Body of pancreas (tissue), 4 donors: ENCODE measurements at regions not wholly inside any gene's neighbourhood (a gene's known extent, or its start where the extent isn't known, plus 50 kb on each side); places are given as distances from the start of the nearest gene placed in this dataset.

Experiments used
- ATAC-seq: fragments of 150-250 bp; one replicate; pipeline ENCODE4 v1.9.1; 2016
- DNase-seq, 4 donors: peaks; one replicate each; pipeline ENCODE4 v3.0.0-alpha.2; 2019
- H3K27ac ChIP-seq, 4 donors: fragments of 200-600 bp; sonication (generic); 1 replicate in 3 of 4; 2 replicates in 1 of 4; pipeline versions ENCODE4 v1.5.1 to v1.6.1; 2016 to 2019; ENCODE audit warnings: mild to moderate bottlenecking in 1 of 4, mixed read lengths in 1 of 4, moderate library complexity in 1 of 4
- H3K27me3 ChIP-seq, 2 donors: fragments of 200-600 bp; sonication (generic); one replicate each; pipeline ENCODE4 v1.6.0; 2016; ENCODE audit warnings: mild to moderate bottlenecking in 1 of 2
- H3K36me3 ChIP-seq, 2 donors: fragments of 200-600 bp; sonication (generic); replicated peaks in 1 of 2; 2 replicates each; pipeline ENCODE4 v1.5.1; 2016; ENCODE audit warnings: low read depth in 2 of 2; ENCODE audit not compliant: insufficient read depth in 1 of 2
- H3K4me1 ChIP-seq: fragments of 200-600 bp; sonication (generic); one replicate; pipeline ENCODE4 v1.6.0; 2016
- H3K4me3 ChIP-seq, 2 donors: fragments of 200-600 bp; sonication (generic); 1 replicate in 1 of 2; 2 replicates in 1 of 2; pipeline ENCODE4 v1.5.1; 2016 to 2019
- H3K9me3 ChIP-seq, 3 donors: fragments of 200-600 bp; sonication (generic); 1 replicate in 2 of 3; 2 replicates in 1 of 3; pipeline ENCODE4 v1.5.1; 2016
- CTCF ChIP-seq, 7 experiments: fragments of 450-650 bp in 4 of 7; fragments of 200-600 bp in 3 of 7; sonication (generic) in 3 of 7; IDR thresholded peaks; one replicate each; pipeline ENCODE4 v1.5.1; 2016 to 2019; ENCODE audit warnings: antibody characterized with exemption in 7 of 7
- POLR2A ChIP-seq, 3 donors: fragments of 450-650 bp; IDR thresholded peaks; one replicate each; pipeline ENCODE4 v1.6.1; 2016; ENCODE audit warnings: antibody characterized with exemption in 3 of 3, mild to moderate bottlenecking in 2 of 3
- WGBS, 2 donors: methylation state at CpG; one replicate each; pipeline ENCODE4 v1.1.5; 2017; 5-methylcytosine and 5-hydroxymethylcytosine counted together
- intact Hi-C: fragments of 100-400 bp; cut with DNase I; formaldehyde crosslinking; loops from one replicate; pipeline ENCODE4 v1.15.1; 2023

- H3K4me3 ChIP-seq: no peak overlapping the region
- H3K27ac ChIP-seq: no peak overlapping the region
- no peaks in the 10 kb centered on the region for H3K36me3 ChIP-seq
- no peaks in the 10 kb centered on the region for H3K9me3 ChIP-seq
- no peak for DNase-seq
- intact Hi-C loops: no loop called here
- WGBS, 2 donors: 44 to 65% methylated on average over 5 of the region's 5 CpGs
- no peaks in the 10 kb centered on the region for H3K4me1 ChIP-seq
- no peak for TF ChIP-seq CTCF (IDR thresholded peaks at IDR 0.05)
- no peak for TF ChIP-seq POLR2A (IDR thresholded peaks at IDR 0.05)
- no peaks in the 10 kb centered on the region for H3K27me3 ChIP-seq
- no peak for ATAC-seq
These were observed 952.8 kb upstream of the EDIL3 start for GRCh38 chr5:85337435-85337834.

- Histone ChIP-seq H3K4me3 (no peak overlapping the region), H3K9me3 (no peaks in the 10 kb centered on the region), H3K27ac (no peak overlapping the region), H3K4me1 (no peaks in the 10 kb centered on the region), H3K36me3 (no peaks in the 10 kb centered on the region), H3K27me3 (no peaks in the 10 kb centered on the region)
- DNase-seq: no peak
- intact Hi-C loops: no loop called here
- ATAC-seq: no peak
- TF ChIP-seq CTCF (IDR thresholded peaks at IDR 0.05): no peak
- no peak for TF ChIP-seq POLR2A (IDR thresholded peaks at IDR 0.05)
These were observed 956.1 kb upstream of the EDIL3 start for GRCh38 chr5:85340790-85341189.

- H3K27ac ChIP-seq: no peak overlapping the region
- H3K36me3 ChIP-seq: no peaks in the 10 kb centered on the region
- no peaks in the 10 kb centered on the region for H3K9me3 ChIP-seq
- H3K27me3 ChIP-seq: no peaks in the 10 kb centered on the region
- 75 to 76% methylated on average over 2 of the region's 2 CpGs for WGBS, 2 donors
- H3K4me1 ChIP-seq: no peaks in the 10 kb centered on the region
- intact Hi-C loops: no loop called here
- ATAC-seq: no peak
- no peak for TF ChIP-seq POLR2A (IDR thresholded peaks at IDR 0.05)
- no peak for TF ChIP-seq CTCF (IDR thresholded peaks at IDR 0.05)
- H3K4me3 ChIP-seq: no peak overlapping the region
- DNase-seq: no peak
These were observed 961.1 kb upstream of the EDIL3 start for GRCh38 chr5:85345818-85346217.

- Histone ChIP-seq H3K4me1 (peaks cover 5% of the 10 kb centered on the region), H3K36me3 (no peaks in the 10 kb centered on the region), H3K27me3 (no peaks in the 10 kb centered on the region), H3K4me3 (no peak overlapping the region), H3K27ac (no peak overlapping the region), H3K9me3 (no peaks in the 10 kb centered on the region)
- TF ChIP-seq POLR2A (IDR thresholded peaks at IDR 0.05) (no peak), CTCF (IDR thresholded peaks at IDR 0.05) (no peak)
- intact Hi-C loops: no loop called here
- ATAC-seq: no peak
- WGBS, 2 donors: 68 to 76% methylated on average over 1 of the region's 1 CpG
- no peak for DNase-seq
These were observed 972.6 kb upstream of the EDIL3 start for GRCh38 chr5:85357309-85357708.

GRCh38 chr5:85375525-85375924 is 990.8 kb upstream of the EDIL3 start:
- no peaks in the 10 kb centered on the region for H3K36me3 ChIP-seq
- H3K4me3 ChIP-seq: no peak overlapping the region
- no peaks in the 10 kb centered on the region for H3K27me3 ChIP-seq
- TF ChIP-seq CTCF (IDR thresholded peaks at IDR 0.05) (no peak), POLR2A (IDR thresholded peaks at IDR 0.05) (no peak)
- no peaks in the 10 kb centered on the region for H3K4me1 ChIP-seq
- intact Hi-C loops: no loop called here
- no peak overlapping the region for H3K27ac ChIP-seq
- H3K9me3 ChIP-seq: no peaks in the 10 kb centered on the region
- DNase-seq: no peak
- no peak for ATAC-seq
- 42 to 71% methylated on average over 4 of the region's 4 CpGs for WGBS, 2 donors
